MM.1S (cell line): ENCODE measurements at regions not wholly inside any gene's neighbourhood (a gene's known extent, or its start where the extent isn't known, plus 50 kb on each side); places are given as distances from the start of the nearest gene placed in this dataset.

ENCODE experiments used
- DNase-seq: peaks from one replicate; pipeline ENCODE4 v3.0.0-alpha.2; 2015
- H2AFZ ChIP-seq: fragments of 300-600 bp; sonication (generic); 2 replicates; pipeline ENCODE4 v1.6.0; 2016; ENCODE audit warnings: antibody characterized with exemption, low read length
- H3F3A ChIP-seq: fragments of 300-600 bp; sonication (generic); 2 replicates; pipeline ENCODE4 v1.6.1; 2016; ENCODE audit warnings: mild to moderate bottlenecking, antibody characterized with exemption, low read length, moderate library complexity, mixed read lengths; ENCODE audit not compliant: insufficient read depth
- H3K27ac ChIP-seq: fragments of 300-600 bp; sonication (generic); 2 replicates; pipeline ENCODE4 v1.5.1; 2016; ENCODE audit warnings: mild to moderate bottlenecking, low read length
- H3K27me3 ChIP-seq: fragments of 300-600 bp; sonication (generic); replicated peaks from 2 replicates; pipeline ENCODE4 v1.6.0; 2016; ENCODE audit warnings: low read length; ENCODE audit not compliant: insufficient read depth
- H3K36me3 ChIP-seq: fragments of 300-600 bp; sonication (generic); replicated peaks from 2 replicates; pipeline ENCODE4 v1.6.1; 2016; ENCODE audit warnings: mild to moderate bottlenecking, low read length, mixed read lengths; ENCODE audit not compliant: insufficient read depth
- H3K4me1 ChIP-seq: fragments of 300-600 bp; sonication (generic); 2 replicates; pipeline ENCODE4 v1.6.1; 2016; ENCODE audit warnings: low read length, mixed read lengths
- H3K4me2 ChIP-seq: fragments of 300-600 bp; sonication (generic); 2 replicates; pipeline ENCODE4 v1.6.0; 2016; ENCODE audit warnings: low read depth, low read length
- H3K4me3 ChIP-seq: fragments of 300-600 bp; sonication (generic); 2 replicates; pipeline ENCODE4 v1.5.1; 2016; ENCODE audit warnings: low read length, mixed read lengths
- H3K79me2 ChIP-seq: fragments of 300-600 bp; sonication (generic); 2 replicates; pipeline ENCODE4 v1.6.1; 2016; ENCODE audit warnings: mixed run types, low read length, mixed read lengths
- H3K9ac ChIP-seq: fragments of 300-600 bp; sonication (generic); 2 replicates; pipeline ENCODE4 v1.6.1; 2016; ENCODE audit warnings: low read length, mixed read lengths
- H3K9me2 ChIP-seq: fragments of 300-600 bp; sonication (generic); replicated peaks from 2 replicates; pipeline ENCODE4 v1.6.1; 2016; ENCODE audit warnings: mild to moderate bottlenecking, low read length, mixed read lengths; ENCODE audit not compliant: insufficient read depth
- H3K9me3 ChIP-seq: fragments of 300-600 bp; sonication (generic); replicated peaks from 2 replicates; pipeline ENCODE4 v1.6.1; 2016; ENCODE audit warnings: mild to moderate bottlenecking, low read length, mixed read lengths; ENCODE audit not compliant: insufficient read depth
- H4K20me1 ChIP-seq: fragments of 300-600 bp; sonication (generic); 2 replicates; pipeline ENCODE4 v1.6.1; 2016; ENCODE audit warnings: mild to moderate bottlenecking, low read length, moderate library complexity, mixed read lengths; ENCODE audit not compliant: insufficient read depth
- EZH2 ChIP-seq: fragments of 300-600 bp; sonication (generic); optimal IDR thresholded peaks from 2 replicates; pipeline ENCODE3; 2017; ENCODE audit warnings: low read depth, mild to moderate bottlenecking, antibody characterized with exemption, low read length, mixed read lengths
- EZH2phosphoT487 ChIP-seq: fragments of 300-600 bp; sonication (generic); IDR thresholded peaks from 2 replicates; pipeline ENCODE4 v1.6.1; 2018; ENCODE audit warnings: antibody characterized with exemption, low read length
- TF ChIP-seq, protein P1 (sequence below): fragments of 300-600 bp; sonication (generic); IDR thresholded peaks from 2 replicates; pipeline ENCODE4 v1.5.1; 2016; ENCODE audit warnings: antibody characterized with exemption, low read length, mixed read lengths

DNA sequence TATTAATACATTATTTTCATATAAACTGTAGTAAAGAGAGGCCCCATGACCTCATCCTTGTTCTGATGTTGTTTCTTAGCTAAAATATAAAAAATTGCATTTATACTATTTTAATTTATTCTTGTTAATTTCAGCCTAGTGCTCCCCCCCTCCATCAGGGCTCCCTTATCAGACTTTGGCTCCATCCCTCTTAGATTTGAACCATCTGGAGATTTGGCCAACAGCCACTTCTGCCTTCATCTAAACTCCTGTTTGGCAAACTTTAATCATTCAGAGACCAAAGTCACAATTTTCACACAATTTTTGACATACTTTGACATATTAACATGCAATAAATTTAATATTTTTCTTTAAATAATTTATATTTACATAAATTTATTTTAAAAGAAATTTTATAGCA is 569.3 kb downstream of the TDRD15 start:
- no peak overlapping the region for H3K4me3 ChIP-seq
- no peaks in the 10 kb centered on the region for H3F3A ChIP-seq
- H4K20me1 ChIP-seq = no peaks in the 10 kb centered on the region
- no peak overlapping the region for H3K9ac ChIP-seq
- no peak for DNase-seq
- H3K9me3 ChIP-seq = no peaks in the 10 kb centered on the region
- H3K9me2 ChIP-seq = no peaks in the 10 kb centered on the region
- no peaks in the 10 kb centered on the region for H3K27me3 ChIP-seq
- peaks cover 1% of the 10 kb centered on the region for H3K4me1 ChIP-seq
- H3K27ac ChIP-seq = no peak overlapping the region
- H3K36me3 ChIP-seq = no peaks in the 10 kb centered on the region
- TF ChIP-seq, protein P1, sequence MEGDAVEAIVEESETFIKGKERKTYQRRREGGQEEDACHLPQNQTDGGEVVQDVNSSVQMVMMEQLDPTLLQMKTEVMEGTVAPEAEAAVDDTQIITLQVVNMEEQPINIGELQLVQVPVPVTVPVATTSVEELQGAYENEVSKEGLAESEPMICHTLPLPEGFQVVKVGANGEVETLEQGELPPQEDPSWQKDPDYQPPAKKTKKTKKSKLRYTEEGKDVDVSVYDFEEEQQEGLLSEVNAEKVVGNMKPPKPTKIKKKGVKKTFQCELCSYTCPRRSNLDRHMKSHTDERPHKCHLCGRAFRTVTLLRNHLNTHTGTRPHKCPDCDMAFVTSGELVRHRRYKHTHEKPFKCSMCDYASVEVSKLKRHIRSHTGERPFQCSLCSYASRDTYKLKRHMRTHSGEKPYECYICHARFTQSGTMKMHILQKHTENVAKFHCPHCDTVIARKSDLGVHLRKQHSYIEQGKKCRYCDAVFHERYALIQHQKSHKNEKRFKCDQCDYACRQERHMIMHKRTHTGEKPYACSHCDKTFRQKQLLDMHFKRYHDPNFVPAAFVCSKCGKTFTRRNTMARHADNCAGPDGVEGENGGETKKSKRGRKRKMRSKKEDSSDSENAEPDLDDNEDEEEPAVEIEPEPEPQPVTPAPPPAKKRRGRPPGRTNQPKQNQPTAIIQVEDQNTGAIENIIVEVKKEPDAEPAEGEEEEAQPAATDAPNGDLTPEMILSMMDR = no peak
- no peak for TF ChIP-seq EZH2
- no peak for TF ChIP-seq EZH2phosphoT487
- H2AFZ ChIP-seq = no peak overlapping the region
- no peak overlapping the region for H3K4me2 ChIP-seq
- H3K79me2 ChIP-seq = no peaks in the 10 kb centered on the region

DNA sequence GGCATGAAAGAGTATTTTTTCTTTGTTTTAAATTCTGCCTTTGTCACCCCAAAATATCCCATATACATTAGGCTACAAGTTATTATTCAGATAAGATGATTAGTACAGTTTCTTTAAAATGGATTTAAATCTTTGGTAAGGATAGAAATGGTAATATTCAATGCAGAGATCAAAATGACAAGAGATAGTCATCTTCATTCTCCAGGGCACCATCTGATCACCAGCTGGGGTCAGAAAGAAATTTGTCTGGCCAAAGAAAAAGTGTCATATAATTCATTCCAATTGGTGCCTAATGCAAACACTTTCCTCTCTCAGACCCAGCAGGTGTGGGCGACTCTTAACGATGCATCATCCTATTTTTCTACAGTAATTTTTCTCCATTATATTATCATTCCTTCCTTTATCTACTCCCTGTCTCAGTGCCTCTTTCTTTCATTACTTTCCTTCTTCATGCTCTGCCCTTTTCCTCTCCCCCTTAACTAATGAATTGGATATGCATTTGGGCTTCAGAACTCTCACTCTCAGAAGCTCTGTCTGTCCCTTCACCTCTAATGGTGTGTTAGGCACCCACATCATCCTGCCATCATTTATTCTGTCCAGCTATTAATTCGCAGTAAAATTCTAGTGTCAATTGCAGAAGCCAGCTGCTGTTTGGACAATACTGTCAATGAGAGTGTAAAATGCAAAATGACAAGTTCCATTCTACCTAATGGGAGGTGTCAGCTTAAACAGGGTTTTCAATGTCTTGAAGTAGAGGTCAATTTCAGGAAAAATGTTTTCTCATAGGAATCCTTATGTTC is 570.5 kb downstream of the TDRD15 start:
- no peaks in the 10 kb centered on the region for H3K9me3 ChIP-seq
- no peaks in the 10 kb centered on the region for H3K9me2 ChIP-seq
- no peak overlapping the region for H3K4me3 ChIP-seq
- H3K9ac ChIP-seq = no peak overlapping the region
- no peak overlapping the region for H3K4me2 ChIP-seq
- no peaks in the 10 kb centered on the region for H4K20me1 ChIP-seq
- TF ChIP-seq, protein P1 = no peak
- no peak for TF ChIP-seq EZH2
- TF ChIP-seq EZH2phosphoT487 = no peak
- no peaks in the 10 kb centered on the region for H3K79me2 ChIP-seq
- H3K27me3 ChIP-seq = no peaks in the 10 kb centered on the region
- no peak overlapping the region for H3K27ac ChIP-seq
- no peaks in the 10 kb centered on the region for H3F3A ChIP-seq
- no peaks in the 10 kb centered on the region for H3K4me1 ChIP-seq
- H3K36me3 ChIP-seq = no peaks in the 10 kb centered on the region
- H2AFZ ChIP-seq = no peak overlapping the region
- DNase-seq = no peak

DNA sequence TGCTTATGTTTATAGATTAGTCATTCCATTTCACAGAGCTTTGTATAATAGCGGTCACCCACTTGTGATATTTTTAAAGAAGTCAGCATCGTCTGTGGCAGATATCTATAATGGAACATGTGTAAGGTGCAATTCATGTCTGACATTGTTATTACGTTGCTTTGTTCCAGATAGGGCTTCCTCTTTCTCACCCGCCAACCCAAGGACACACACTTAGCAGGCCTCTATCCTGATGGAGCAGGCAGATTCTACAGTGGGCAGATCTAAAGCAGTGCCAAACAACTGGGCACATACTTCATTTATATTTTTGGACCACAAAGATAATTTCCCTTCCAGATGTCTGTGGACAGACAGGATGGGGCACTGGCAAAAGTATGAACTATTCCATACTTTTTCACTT is 573.1 kb downstream of the TDRD15 start:
- no peak overlapping the region for H3K4me3 ChIP-seq
- H3K36me3 ChIP-seq = no peaks in the 10 kb centered on the region
- no peak for DNase-seq
- H3K4me2 ChIP-seq = no peak overlapping the region
- H2AFZ ChIP-seq = no peak overlapping the region
- H3K9me3 ChIP-seq = no peaks in the 10 kb centered on the region
- H3K4me1 ChIP-seq = no peaks in the 10 kb centered on the region
- H3K9ac ChIP-seq = no peak overlapping the region
- no peaks in the 10 kb centered on the region for H3F3A ChIP-seq
- no peaks in the 10 kb centered on the region for H4K20me1 ChIP-seq
- no peaks in the 10 kb centered on the region for H3K27me3 ChIP-seq
- H3K79me2 ChIP-seq = no peaks in the 10 kb centered on the region
- no peaks in the 10 kb centered on the region for H3K9me2 ChIP-seq
- H3K27ac ChIP-seq = no peak overlapping the region
- TF ChIP-seq, protein P1 = no peak
- no peak for TF ChIP-seq EZH2
- no peak for TF ChIP-seq EZH2phosphoT487
